Spleen (tissue), 7 donors: ENCODE measurements at regions not wholly inside any gene's neighbourhood (a gene's known extent, or its start where the extent isn't known, plus 50 kb on each side); places are given as distances from the start of the nearest gene placed in this dataset.

Source experiments
- POLR2A ChIP-seq, 3 donors: fragments of 450-650 bp; IDR thresholded peaks; one replicate each; pipeline ENCODE4 v1.5.1; 2017; ENCODE audit warnings: antibody characterized with exemption in 3 of 3, mild to moderate bottlenecking in 1 of 3
- POLR2AphosphoS5 ChIP-seq, 3 donors: sonication (generic); formaldehyde crosslinking; IDR thresholded peaks; one replicate each; pipeline ENCODE4 v1.5.1; 2017; ENCODE audit warnings: antibody characterized with exemption in 3 of 3
- TF ChIP-seq, protein P1 (sequence below), 11 experiments: fragments of 200-600 bp in 7 of 11; fragments of 450-650 bp in 4 of 11; sonication (generic) in 4 of 11; IDR thresholded peaks in 8 of 11; conservative IDR thresholded peaks in 3 of 11; 1 replicate in 7 of 11; 2 replicates in 4 of 11; pipeline versions ENCODE4 v1.4.0 to v1.8.0; 2016 to 2021; ENCODE audit warnings: antibody characterized with exemption in 11 of 11, inconsistent platforms in 4 of 11, mild to moderate bottlenecking in 1 of 11
- donor health status: DM: no; HTN: no; CAD: no; lungs with moderate emphysema.
- donor health status: DM: no; HTN: no; CAD: no.
- donor health status: DM: no; HTN: no; CAD: no.

DNA sequence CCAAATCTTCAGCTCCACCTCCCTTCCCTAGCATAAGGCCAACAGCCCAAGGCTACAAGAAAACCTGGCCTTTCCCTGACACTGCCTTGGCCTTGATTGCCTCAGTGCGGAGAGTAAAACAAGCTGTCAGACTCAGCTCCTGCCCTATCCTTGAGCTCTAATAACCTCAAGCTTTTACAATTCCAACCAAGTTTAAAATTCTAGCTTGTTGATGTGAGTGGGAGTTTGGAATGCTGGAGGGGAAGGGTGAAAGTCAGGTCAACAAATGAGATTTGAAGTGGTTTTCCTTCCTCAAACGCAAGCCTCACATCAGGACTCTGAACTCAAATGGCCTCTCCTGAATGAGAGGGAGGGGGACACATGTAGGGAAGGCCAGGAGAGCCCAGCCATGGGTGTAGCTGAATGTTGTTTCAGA lies 197.0 kb upstream of the VLDLR start:
- TF ChIP-seq POLR2AphosphoS5 (IDR thresholded peaks at IDR 0.05) (peak in 1 of 3 donors; percentile 73), POLR2A (IDR thresholded peaks at IDR 0.05) (no peak)
- TF ChIP-seq, protein P1, sequence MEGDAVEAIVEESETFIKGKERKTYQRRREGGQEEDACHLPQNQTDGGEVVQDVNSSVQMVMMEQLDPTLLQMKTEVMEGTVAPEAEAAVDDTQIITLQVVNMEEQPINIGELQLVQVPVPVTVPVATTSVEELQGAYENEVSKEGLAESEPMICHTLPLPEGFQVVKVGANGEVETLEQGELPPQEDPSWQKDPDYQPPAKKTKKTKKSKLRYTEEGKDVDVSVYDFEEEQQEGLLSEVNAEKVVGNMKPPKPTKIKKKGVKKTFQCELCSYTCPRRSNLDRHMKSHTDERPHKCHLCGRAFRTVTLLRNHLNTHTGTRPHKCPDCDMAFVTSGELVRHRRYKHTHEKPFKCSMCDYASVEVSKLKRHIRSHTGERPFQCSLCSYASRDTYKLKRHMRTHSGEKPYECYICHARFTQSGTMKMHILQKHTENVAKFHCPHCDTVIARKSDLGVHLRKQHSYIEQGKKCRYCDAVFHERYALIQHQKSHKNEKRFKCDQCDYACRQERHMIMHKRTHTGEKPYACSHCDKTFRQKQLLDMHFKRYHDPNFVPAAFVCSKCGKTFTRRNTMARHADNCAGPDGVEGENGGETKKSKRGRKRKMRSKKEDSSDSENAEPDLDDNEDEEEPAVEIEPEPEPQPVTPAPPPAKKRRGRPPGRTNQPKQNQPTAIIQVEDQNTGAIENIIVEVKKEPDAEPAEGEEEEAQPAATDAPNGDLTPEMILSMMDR (IDR thresholded peaks at IDR 0.05 in 8 of 11, conservative IDR thresholded peaks at IDR 0.05 in 3 of 11), result no peak
